ENCODE measurements at regions not wholly inside any gene's neighbourhood (a gene's known extent, or its start where the extent isn't known, plus 50 kb on each side); places are given as distances from the start of the nearest gene placed in this dataset.

DNA sequence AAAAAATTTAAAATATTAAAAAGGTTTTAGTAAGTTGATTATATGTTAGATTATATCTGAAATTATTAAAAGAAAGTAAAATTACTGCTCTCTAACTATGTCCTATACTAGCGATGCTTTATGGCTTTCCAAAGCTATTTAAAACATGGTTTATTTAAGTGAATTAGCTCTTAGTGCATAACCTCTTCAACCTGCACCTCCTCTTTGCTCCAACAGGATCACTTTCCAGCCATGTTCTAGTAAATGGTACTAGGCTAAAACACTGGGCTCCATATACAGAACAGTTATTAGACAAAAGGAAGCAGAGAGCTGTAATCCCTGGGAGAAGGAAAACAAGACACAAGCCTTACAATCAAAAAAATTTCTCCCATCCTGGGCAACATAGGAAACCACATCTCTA, 314.9 kb upstream of the ECI2 start:
- no peaks in the 10 kb centered on the region for H3K27me3 Mint-ChIP-seq (ENCODE audit: low read depth)
- DNase-seq (ENCODE audit: low spot score) = no peak
- H3K4me3 Mint-ChIP-seq = no peak overlapping the region
- no peak overlapping the region for H3K27ac Mint-ChIP-seq
- H3K36me3 Mint-ChIP-seq (ENCODE audit: low read depth) = no peaks in the 10 kb centered on the region
- H3K9me3 Mint-ChIP-seq = peaks cover 16% of the 10 kb centered on the region
- no peaks in the 10 kb centered on the region for H3K4me1 Mint-ChIP-seq (ENCODE audit: low read depth)

DNA sequence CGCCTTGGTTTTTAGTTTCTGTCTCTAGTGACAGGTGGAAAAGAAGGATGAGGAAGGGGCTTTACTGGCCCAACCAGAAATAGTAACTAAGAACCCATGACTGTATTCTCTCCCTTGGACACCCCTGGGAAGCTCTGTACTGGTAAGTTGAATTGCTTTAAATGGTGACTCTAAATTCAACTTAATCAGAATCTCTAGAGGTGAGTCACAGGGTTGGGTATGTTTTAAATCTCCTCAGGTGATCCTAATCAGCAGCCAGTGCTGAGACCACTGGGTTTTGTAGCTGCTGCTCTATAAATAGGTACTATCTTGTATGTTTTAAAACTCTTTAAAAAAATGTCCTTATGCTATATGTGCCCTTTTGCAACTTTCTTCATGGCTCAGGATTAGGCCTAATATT, 314.0 kb upstream of the ECI2 start:
- no peak for DNase-seq (ENCODE audit: low spot score)
- Mint-ChIP-seq H3K27me3 (ENCODE audit: low read depth) (no peaks in the 10 kb centered on the region), H3K36me3 (ENCODE audit: low read depth) (no peaks in the 10 kb centered on the region), H3K27ac (no peak overlapping the region), H3K9me3 (peaks cover 16% of the 10 kb centered on the region), H3K4me3 (no peak overlapping the region), H3K4me1 (ENCODE audit: low read depth) (no peaks in the 10 kb centered on the region)

GRCh38 chr6:4448841-4449240, 313.5 kb upstream of the ECI2 start:
- H3K4me1 Mint-ChIP-seq (ENCODE audit: low read depth) = no peaks in the 10 kb centered on the region
- no peak overlapping the region for H3K4me3 Mint-ChIP-seq
- no peaks in the 10 kb centered on the region for H3K36me3 Mint-ChIP-seq (ENCODE audit: low read depth)
- H3K9me3 Mint-ChIP-seq = peaks cover 16% of the 10 kb centered on the region
- no peak overlapping the region for H3K27ac Mint-ChIP-seq
- no peaks in the 10 kb centered on the region for H3K27me3 Mint-ChIP-seq (ENCODE audit: low read depth)
- no peak for DNase-seq (ENCODE audit: low spot score)

GRCh38 chr6:4447639-4448330, 312.4 kb upstream of the ECI2 start:
- Mint-ChIP-seq H3K4me1 (ENCODE audit: low read depth) (no peaks in the 10 kb centered on the region), H3K36me3 (ENCODE audit: low read depth) (no peaks in the 10 kb centered on the region), H3K4me3 (no peak overlapping the region)

DNA sequence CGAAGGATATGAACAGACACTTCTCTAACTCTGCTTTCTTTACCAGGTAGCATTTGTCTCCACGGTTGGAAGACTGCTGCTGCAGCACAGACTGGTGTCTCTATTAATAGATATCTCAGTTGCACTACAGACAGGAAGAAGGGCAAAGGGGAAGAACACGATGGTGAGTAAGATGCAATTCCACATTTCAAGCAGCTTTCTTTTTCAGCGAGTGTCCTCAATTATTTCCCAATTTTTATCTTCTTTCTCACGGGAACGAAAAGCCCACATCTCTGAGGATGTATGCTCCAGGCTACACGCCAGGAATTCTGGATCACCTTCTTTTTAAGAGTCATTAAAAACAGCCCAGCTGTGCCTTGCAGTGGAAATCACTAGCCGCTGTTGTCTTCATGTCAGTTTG, 311.6 kb upstream of the ECI2 start:
- DNase-seq (ENCODE audit: low spot score) = no peak

More at GRCh38 chr6:4447639-4448330, 312.4 kb upstream of the ECI2 start:
- DNase-seq (ENCODE audit: low spot score) = no peak
- H3K27ac Mint-ChIP-seq = no peak overlapping the region
- no peaks in the 10 kb centered on the region for H3K27me3 Mint-ChIP-seq (ENCODE audit: low read depth)
- H3K9me3 Mint-ChIP-seq = peaks cover 16% of the 10 kb centered on the region

GRCh38 chr6:4441981-4442434, 306.6 kb upstream of the ECI2 start:
- Mint-ChIP-seq H3K4me3 (no peak overlapping the region), H3K27me3 (ENCODE audit: low read depth) (no peaks in the 10 kb centered on the region), H3K27ac (no peak overlapping the region), H3K9me3 (no peaks in the 10 kb centered on the region), H3K36me3 (ENCODE audit: low read depth) (no peaks in the 10 kb centered on the region), H3K4me1 (ENCODE audit: low read depth) (no peaks in the 10 kb centered on the region)
- no peak for DNase-seq (ENCODE audit: low spot score)

More for the DNA sequence above, 311.6 kb upstream of the ECI2 start:
- Mint-ChIP-seq H3K4me1 (ENCODE audit: low read depth) (no peaks in the 10 kb centered on the region), H3K36me3 (ENCODE audit: low read depth) (no peaks in the 10 kb centered on the region), H3K27ac (no peak overlapping the region), H3K4me3 (no peak overlapping the region), H3K9me3 (peaks cover 9% of the 10 kb centered on the region), H3K27me3 (ENCODE audit: low read depth) (no peaks in the 10 kb centered on the region)

DNA sequence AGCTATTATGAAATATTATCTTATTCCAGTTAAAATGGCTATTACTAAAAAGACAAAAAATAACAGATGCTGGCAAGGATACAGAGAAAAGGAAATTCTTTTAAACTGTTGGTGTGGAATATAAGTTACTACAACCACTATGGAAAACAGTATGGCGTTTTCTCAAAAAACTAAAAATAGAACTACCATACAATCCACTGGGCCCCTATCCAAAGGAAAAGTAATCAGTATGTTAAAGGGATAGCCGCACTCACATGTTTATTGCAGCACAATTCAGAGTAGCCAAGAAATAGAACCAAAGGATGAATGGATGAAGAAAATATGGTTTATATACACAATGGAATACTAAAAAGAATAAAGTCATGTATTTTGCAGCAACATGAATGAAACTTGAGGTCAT, 303.8 kb upstream of the ECI2 start:
- Mint-ChIP-seq H3K4me3 (no peak overlapping the region), H3K27me3 (ENCODE audit: low read depth) (no peaks in the 10 kb centered on the region), H3K36me3 (ENCODE audit: low read depth) (no peaks in the 10 kb centered on the region), H3K4me1 (ENCODE audit: low read depth) (no peaks in the 10 kb centered on the region), H3K27ac (no peak overlapping the region), H3K9me3 (no peaks in the 10 kb centered on the region)
- DNase-seq (ENCODE audit: low spot score) = no peak

DNA sequence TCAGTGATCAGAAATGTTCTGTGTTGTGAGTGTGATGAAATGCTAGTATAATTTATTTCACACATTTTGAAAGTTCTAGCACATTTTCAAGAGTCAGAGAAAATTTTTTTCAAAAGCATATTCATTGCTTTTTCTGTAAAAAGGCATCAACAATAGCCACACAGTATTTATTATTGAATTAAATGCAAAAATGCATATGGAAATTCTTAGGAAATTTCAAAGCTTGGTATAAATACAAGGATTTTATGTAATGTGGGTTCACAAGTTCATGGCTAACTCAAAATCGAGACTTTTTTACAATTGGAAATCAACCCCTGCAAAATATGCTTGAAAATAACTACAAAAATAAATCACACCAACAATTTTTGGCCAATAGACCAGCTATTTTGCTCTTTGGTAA, 302.0 kb upstream of the ECI2 start:
- H3K36me3 Mint-ChIP-seq (ENCODE audit: low read depth) = no peaks in the 10 kb centered on the region
- no peaks in the 10 kb centered on the region for H3K4me1 Mint-ChIP-seq (ENCODE audit: low read depth)
- no peak for DNase-seq (ENCODE audit: low spot score)
- H3K9me3 Mint-ChIP-seq = no peaks in the 10 kb centered on the region
- no peaks in the 10 kb centered on the region for H3K27me3 Mint-ChIP-seq (ENCODE audit: low read depth)
- H3K4me3 Mint-ChIP-seq = no peak overlapping the region
- no peak overlapping the region for H3K27ac Mint-ChIP-seq

GRCh38 chr6:4435981-4436445, 300.6 kb upstream of the ECI2 start:
- H3K9me3 Mint-ChIP-seq = no peaks in the 10 kb centered on the region

DNA sequence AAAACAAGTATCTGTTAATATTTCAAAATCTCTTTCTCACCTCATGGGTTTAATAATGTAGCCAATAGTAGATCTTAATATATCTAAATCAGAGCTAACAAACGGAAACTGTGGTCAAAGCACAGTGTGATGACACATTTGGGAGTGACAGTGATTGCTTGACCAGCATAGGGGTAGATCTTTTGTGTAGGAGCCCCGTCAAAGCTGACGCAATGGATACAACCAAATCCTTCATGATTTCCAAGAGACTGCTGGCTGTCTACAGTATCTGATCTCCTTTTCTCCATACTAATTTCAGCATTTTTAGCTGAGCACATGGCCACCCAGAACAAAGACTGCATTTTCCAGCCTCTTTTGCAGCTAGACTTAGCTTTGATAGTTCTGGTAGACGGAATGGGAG, 299.3 kb upstream of the ECI2 start:
- no peak for DNase-seq (ENCODE audit: low spot score)
- H3K9me3 Mint-ChIP-seq = no peaks in the 10 kb centered on the region
- no peaks in the 10 kb centered on the region for H3K27me3 Mint-ChIP-seq (ENCODE audit: low read depth)
- H3K27ac Mint-ChIP-seq = no peak overlapping the region
- no peak overlapping the region for H3K4me3 Mint-ChIP-seq
- H3K36me3 Mint-ChIP-seq (ENCODE audit: low read depth) = no peaks in the 10 kb centered on the region
- no peaks in the 10 kb centered on the region for H3K4me1 Mint-ChIP-seq (ENCODE audit: low read depth)

More at GRCh38 chr6:4435981-4436445, 300.6 kb upstream of the ECI2 start:
- no peak overlapping the region for H3K4me3 Mint-ChIP-seq
- DNase-seq (ENCODE audit: low spot score) = no peak
- no peaks in the 10 kb centered on the region for H3K36me3 Mint-ChIP-seq (ENCODE audit: low read depth)
- H3K4me1 Mint-ChIP-seq (ENCODE audit: low read depth) = no peaks in the 10 kb centered on the region
- no peak overlapping the region for H3K27ac Mint-ChIP-seq
- no peaks in the 10 kb centered on the region for H3K27me3 Mint-ChIP-seq (ENCODE audit: low read depth)

DNA sequence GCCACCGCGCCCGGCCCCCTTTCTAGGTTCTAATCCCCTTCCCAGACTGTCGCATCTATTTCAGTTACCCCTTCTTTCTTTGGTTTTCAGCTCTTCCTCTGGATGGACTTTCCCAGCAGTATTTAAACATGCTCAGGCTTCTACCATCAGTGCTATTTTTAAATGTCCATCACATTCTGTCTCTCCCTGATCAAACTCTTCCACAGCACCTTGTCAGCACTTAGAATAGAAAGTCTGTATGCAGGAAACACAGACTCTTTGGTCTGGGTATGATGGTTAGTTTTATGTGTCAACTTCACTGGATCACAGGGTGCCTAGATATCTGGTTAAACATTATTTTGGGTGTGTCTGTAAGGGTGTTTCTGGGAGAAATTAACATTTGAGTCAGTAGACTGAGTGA, 297.8 kb upstream of the ECI2 start:
- no peak overlapping the region for H3K4me3 Mint-ChIP-seq
- no peaks in the 10 kb centered on the region for H3K4me1 Mint-ChIP-seq (ENCODE audit: low read depth)
- peaks cover 4% of the 10 kb centered on the region for H3K9me3 Mint-ChIP-seq
- H3K27ac Mint-ChIP-seq = no peak overlapping the region
- no peaks in the 10 kb centered on the region for H3K27me3 Mint-ChIP-seq (ENCODE audit: low read depth)
- H3K36me3 Mint-ChIP-seq (ENCODE audit: low read depth) = no peaks in the 10 kb centered on the region
- no peak for DNase-seq (ENCODE audit: low spot score)

GRCh38 chr6:4426968-4427367, 291.6 kb upstream of the ECI2 start:
- no peak for DNase-seq (ENCODE audit: low spot score)
- Mint-ChIP-seq H3K27ac (no peak overlapping the region), H3K4me3 (no peak overlapping the region), H3K4me1 (ENCODE audit: low read depth) (no peaks in the 10 kb centered on the region), H3K9me3 (peaks cover 12% of the 10 kb centered on the region), H3K27me3 (ENCODE audit: low read depth) (no peaks in the 10 kb centered on the region), H3K36me3 (ENCODE audit: low read depth) (no peaks in the 10 kb centered on the region)

DNA sequence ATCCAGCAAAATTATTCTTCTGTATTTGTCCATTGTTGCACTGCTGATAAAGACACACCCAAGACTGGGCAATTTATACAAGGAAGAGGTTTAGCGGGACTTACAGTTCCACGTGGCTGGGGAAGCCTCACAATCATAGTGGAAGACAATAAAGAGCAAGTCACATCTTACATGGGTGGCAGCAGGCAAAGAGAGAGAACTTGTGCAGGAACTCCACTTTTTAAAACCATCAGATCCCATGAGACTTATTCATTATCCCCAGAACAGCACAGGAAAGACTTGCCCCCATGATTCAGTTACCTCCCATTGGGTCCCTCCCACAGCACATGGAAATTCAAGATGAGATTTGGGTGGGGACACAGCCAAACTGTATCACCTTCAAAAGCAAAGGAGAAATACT, 286.5 kb upstream of the ECI2 start:
- Mint-ChIP-seq H3K4me1 (ENCODE audit: low read depth) (no peaks in the 10 kb centered on the region), H3K27me3 (ENCODE audit: low read depth) (no peaks in the 10 kb centered on the region), H3K27ac (no peak overlapping the region), H3K4me3 (no peak overlapping the region), H3K36me3 (ENCODE audit: low read depth) (no peaks in the 10 kb centered on the region), H3K9me3 (peaks cover 8% of the 10 kb centered on the region)
- no peak for DNase-seq (ENCODE audit: low spot score)

DNA sequence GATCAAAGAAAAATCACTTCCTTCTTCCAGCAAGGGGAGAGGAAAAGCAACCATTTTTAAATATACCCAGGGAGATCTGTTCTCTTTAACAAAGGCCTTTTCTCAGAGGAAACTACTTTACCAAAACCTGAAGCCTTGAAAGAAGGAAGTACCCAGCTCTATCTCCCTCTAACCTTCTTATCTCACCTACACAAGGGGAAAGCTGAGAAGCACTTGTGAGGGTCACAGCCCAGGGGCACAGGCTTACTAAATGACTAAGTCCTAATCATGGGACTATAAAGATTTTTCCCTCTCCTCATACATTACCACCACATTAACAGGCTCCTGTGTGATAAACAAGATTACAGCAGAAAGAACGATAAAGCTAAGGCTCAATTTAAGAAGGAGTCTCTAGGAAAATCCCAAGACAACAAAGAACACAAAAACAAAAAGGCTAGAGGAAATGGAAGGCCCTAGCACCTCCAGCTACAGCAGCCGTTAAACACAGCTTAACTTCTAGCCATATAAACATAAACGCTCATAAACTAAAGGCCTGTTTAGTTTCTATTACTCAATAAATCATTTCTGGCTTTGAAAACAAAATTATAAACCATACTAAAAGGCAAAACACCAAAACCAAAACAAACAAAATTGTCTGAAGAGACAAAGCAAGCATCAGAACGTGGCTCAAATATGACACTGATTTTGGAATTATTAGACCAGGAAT, 284.9 kb upstream of the ECI2 start:
- Mint-ChIP-seq H3K36me3 (ENCODE audit: low read depth) (no peaks in the 10 kb centered on the region), H3K4me1 (ENCODE audit: low read depth) (no peaks in the 10 kb centered on the region), H3K27me3 (ENCODE audit: low read depth) (no peaks in the 10 kb centered on the region), H3K27ac (no peak overlapping the region), H3K4me3 (no peak overlapping the region), H3K9me3 (peaks cover 3% of the 10 kb centered on the region)
- no peak for DNase-seq (ENCODE audit: low spot score)
